ENCODE measurements at regions not wholly inside any gene's neighbourhood (a gene's known extent, or its start where the extent isn't known, plus 50 kb on each side); places are given as distances from the start of the nearest gene placed in this dataset.

- no peak overlapping the region for H2BK15ac ChIP-seq (ENCODE audit: low read depth, low read length)
- no peak overlapping the region for H3K4me3 ChIP-seq (ENCODE audit: insufficient read depth, low read depth, low read length)
- in situ Hi-C loops (cut with MboI; ENCODE audit: low sequenced_read_pairs) = no loop called here
- WGBS, 2 experiments (ENCODE audit: extremely low coverage in 2 of 2, insufficient read length in 1 of 2) = no CpG with 5 or more reads among the region's 5 CpGs
- peak overlapping the region; percentile 49; the same call in 1 of the 2 replicates for H2BK120ac ChIP-seq (ENCODE audit: low read depth, low read length)
- DNase-seq (no peak), ATAC-seq (ENCODE audit: low read depth) (no peak)
- BruUV-seq (replicated peaks) = no TSS peak
- intact Hi-C loops (cut with micrococcal nuclease) = loop anchor here (5.0 kb wide), 1 partner anchor 122 kb away; no protein-coding TSS in a partner anchor
- H4K91ac ChIP-seq (ENCODE audit: insufficient read depth, low read depth, low read length) = no peak overlapping the region
- peaks cover 10% of the 10 kb centered on the region for H3K4me1 ChIP-seq (ENCODE audit: control insufficient read depth, insufficient read depth, low read length)
- H2AFZ ChIP-seq (replicated peaks; ENCODE audit: low read length, poor library complexity) = no peak overlapping the region
- H3K4me2 ChIP-seq (ENCODE audit: low read depth, low read length) = no peak overlapping the region
- no peak overlapping the region for H3K23ac ChIP-seq (ENCODE audit: low read depth, low read length)
- no peaks in the 10 kb centered on the region; the same call in 1 of the 2 replicates for H4K20me1 ChIP-seq (ENCODE audit: insufficient read depth, low read length)
- no peaks in the 10 kb centered on the region for H3K27me3 ChIP-seq (ENCODE audit: control insufficient read depth, insufficient read depth, low read length)
- peaks cover 1% of the 10 kb centered on the region; the same call in 1 of the 2 replicates for H3K36me3 ChIP-seq (ENCODE audit: control insufficient read depth, insufficient read depth, low read length)
- peaks cover 25 to 71% of the 10 kb centered on the region in 2 experiments for H3K79me1 ChIP-seq (ENCODE audit: low read depth in 1 of 2, low read length in 2 of 2)
- no peak overlapping the region for H2BK20ac ChIP-seq (ENCODE audit: low read depth, low read length)
- no peaks in the 10 kb centered on the region for H3K9me3 ChIP-seq (ENCODE audit: control insufficient read depth, insufficient read depth, low read length)
- no peak for TF ChIP-seq RCOR1 (IDR thresholded peaks at IDR 0.05; ENCODE audit: insufficient replicate concordance, low read length)
- no peak for TF ChIP-seq SMC3 (IDR thresholded peaks at IDR 0.05; ENCODE audit: low read depth, low read length)
- no peak for TF ChIP-seq RFX5 (IDR thresholded peaks at IDR 0.05; ENCODE audit: low read depth, low read length)
- no peak for TF ChIP-seq ELK1 (IDR thresholded peaks at IDR 0.05; ENCODE audit: borderline replicate concordance, low read depth, low read length)
- no peak for TF ChIP-seq FOS (IDR thresholded peaks at IDR 0.05; ENCODE audit: low read depth, low read length)
- no peak for TF ChIP-seq MAZ (IDR thresholded peaks at IDR 0.05; ENCODE audit: borderline replicate concordance, low read depth, low read length)
- no peak for TF ChIP-seq POLR2A (IDR thresholded peaks at IDR 0.05; ENCODE audit: low read depth, low read length)
- TF ChIP-seq BHLHE40 (IDR thresholded peaks at IDR 0.05; ENCODE audit: low read depth, low read length) = no peak
- TF ChIP-seq MXI1 (IDR thresholded peaks at IDR 0.05; ENCODE audit: borderline replicate concordance, low read depth, low read length) = no peak
- H3K27ac ChIP-seq (ENCODE audit: insufficient read depth, low read length) = no peak overlapping the region
- no peak overlapping the region for H3K56ac ChIP-seq (ENCODE audit: extremely low read depth, insufficient read depth, low read length)
- dilution Hi-C loops (cut with HindIII; ENCODE audit: low sequenced_read_pairs, unreplicated experiment) = no loop called here
- H4K5ac ChIP-seq (ENCODE audit: low read depth, low read length) = no peak overlapping the region
- no peak overlapping the region for H4K8ac ChIP-seq (ENCODE audit: low read depth in 2 of 2, low read length in 2 of 2)
- H2AK9ac ChIP-seq (replicated peaks; ENCODE audit: low read depth, low read length, poor library complexity) = no peak overlapping the region
- H2AK5ac ChIP-seq (ENCODE audit: low read depth, low read length) = no peak overlapping the region
- H3K4ac ChIP-seq (ENCODE audit: low read depth, low read length) = no peak overlapping the region
- peaks cover 14% of the 10 kb centered on the region for H3K9me1 ChIP-seq (ENCODE audit: insufficient read depth, low read length)
- H2BK5ac ChIP-seq (ENCODE audit: low read depth, low read length, poor library complexity, severe bottlenecking) = peak overlapping the region; percentile 14
- H3K14ac ChIP-seq (replicated peaks; ENCODE audit: low read depth, low read length) = 0 out of 2 replicates have a peak overlapping the region, but pooled peaks have one; percentile 48
- no peak overlapping the region for H3K9ac ChIP-seq (ENCODE audit: low read depth, low read length)
- ChIA-PET CTCF (interaction anchor here (0.6 kb wide), 1 partner anchor 180 kb away, joined by 3 read pairs; no protein-coding TSS in a partner anchor), POLR2A (ENCODE audit: unreplicated experiment) (no interaction called here)
- H3K18ac ChIP-seq (ENCODE audit: low read depth, low read length) = no peak overlapping the region
These were observed 342.1 kb upstream of the RGS6 start for GRCh38 chr14:71590131-71590530.
